HepG2 (cell line): ENCODE measurements at regions not wholly inside any gene's neighbourhood (a gene's known extent, or its start where the extent isn't known, plus 50 kb on each side); places are given as distances from the start of the nearest gene placed in this dataset.

Source experiments
- BRCA1 ChIP-seq: sonication (generic); formaldehyde crosslinking; IDR thresholded peaks from 2 replicates; pipeline ENCODE4 v1.4.0; 2020; ENCODE audit warnings: missing genetic modification reagents
- CSRNP1 ChIP-seq: sonication (generic); formaldehyde crosslinking; IDR thresholded peaks from 2 replicates; pipeline ENCODE4 v1.8.1; 2023; ENCODE audit warnings: mild to moderate bottlenecking, missing genetic modification reagents
- CTCF ChIP-seq: sonication (generic); formaldehyde crosslinking; IDR thresholded peaks from 2 replicates; pipeline ENCODE4 v1.5.0; 2020; ENCODE audit warnings: mild to moderate bottlenecking, missing genetic modification reagents, moderate library complexity
- DPF2 ChIP-seq: sonication (generic); formaldehyde crosslinking; IDR thresholded peaks from 2 replicates; pipeline ENCODE4 v1.4.0; 2020; ENCODE audit warnings: mild to moderate bottlenecking, low read depth, missing genetic modification reagents, borderline replicate concordance
- HDAC6 ChIP-seq: fragments of 200-600 bp; sonication (generic); IDR thresholded peaks from 2 replicates; pipeline ENCODE4 v1.7.0; 2017; ENCODE audit warnings: mild to moderate bottlenecking, antibody characterized with exemption, low read length, low read depth
- IRF2 ChIP-seq: IDR thresholded peaks from 2 replicates; pipeline ENCODE4 v1.6.1; 2018; ENCODE audit warnings: missing genetic modification reagents, missing compliant biosample characterization
- PAWR ChIP-seq: sonication (generic); formaldehyde crosslinking; IDR thresholded peaks from 2 replicates; pipeline ENCODE4 v1.4.0; 2020; ENCODE audit warnings: missing genetic modification reagents, mild to moderate bottlenecking, borderline replicate concordance
- TFAP4 ChIP-seq: sonication (generic); IDR thresholded peaks from 2 replicates; pipeline ENCODE4 v1.6.1; 2016; ENCODE audit warnings: low read depth, borderline replicate concordance
- ZMYM3 ChIP-seq: sonication (generic); formaldehyde crosslinking; IDR thresholded peaks from 2 replicates; pipeline ENCODE4 v1.5.1; 2020; ENCODE audit warnings: mild to moderate bottlenecking, missing genetic modification reagents
- ZNF12 ChIP-seq: sonication (generic); formaldehyde crosslinking; IDR thresholded peaks from 2 replicates; pipeline ENCODE4 v1.5.0; 2020; ENCODE audit warnings: missing genetic modification reagents
- ZNF282 ChIP-seq: fragments of 450-650 bp; IDR thresholded peaks from 2 replicates; pipeline ENCODE4 v1.6.1; 2018; ENCODE audit not compliant: partially characterized antibody
- ZNF510 ChIP-seq: sonication (generic); formaldehyde crosslinking; IDR thresholded peaks from 2 replicates; pipeline ENCODE4 v1.4.0; 2020; ENCODE audit warnings: low read depth, mild to moderate bottlenecking, missing genetic modification reagents
- ZNF652 ChIP-seq: IDR thresholded peaks from 2 replicates; pipeline ENCODE4 v1.6.1; 2016; ENCODE audit warnings: low read depth, borderline replicate concordance
- ZNF891 ChIP-seq: sonication (generic); formaldehyde crosslinking; IDR thresholded peaks from 2 replicates; pipeline ENCODE4 v1.5.0; 2020; ENCODE audit warnings: mild to moderate bottlenecking, missing genetic modification reagents

GRCh38 chr17:13788385-13788784, 186.7 kb upstream of the HS3ST3A1 start:
- TF ChIP-seq ZNF652, result no peak
- TF ChIP-seq ZNF282, result no peak
- no peak for TF ChIP-seq HDAC6
- no peak for TF ChIP-seq ZNF510 (CRISPR knock-in tag)
- TF ChIP-seq CSRNP1, result no peak
- no peak for TF ChIP-seq PAWR (CRISPR knock-in tag)
- no peak for TF ChIP-seq BRCA1
- TF ChIP-seq ZMYM3 (CRISPR knock-in tag), result no peak
- no peak for TF ChIP-seq ZNF12
- no peak for TF ChIP-seq TFAP4
- TF ChIP-seq IRF2 (CRISPR knock-in tag), result no peak
- TF ChIP-seq DPF2 (CRISPR knock-in tag), result no peak
- no peak for TF ChIP-seq CTCF (CRISPR knock-in tag)
- no peak for TF ChIP-seq ZNF891 (CRISPR knock-in tag)
